NT2/D1 (cell line): ENCODE measurements at regions not wholly inside any gene's neighbourhood (a gene's known extent, or its start where the extent isn't known, plus 50 kb on each side); places are given as distances from the start of the nearest gene placed in this dataset.

ENCODE experiments used
- DNase-seq: peaks from one replicate; pipeline ENCODE4 v3.0.0-alpha.2; 2011; ENCODE audit warnings: low read depth, low spot score
- H3K27me3 ChIP-seq: 2 replicates; pipeline ENCODE4 v1.6.0; 2011; ENCODE audit warnings: mild to moderate bottlenecking; ENCODE audit not compliant: insufficient read length, insufficient read depth
- H3K36me3 ChIP-seq: 2 replicates; pipeline ENCODE4 v1.6.1; 2011; ENCODE audit warnings: mild to moderate bottlenecking, low read length, mixed read lengths; ENCODE audit not compliant: insufficient read depth, insufficient read length
- H3K4me1 ChIP-seq: 2 replicates; pipeline ENCODE4 v1.5.1; 2011; ENCODE audit not compliant: insufficient read depth, insufficient read length
- H3K4me3 ChIP-seq: 2 replicates; pipeline ENCODE4 v1.5.1; 2011; ENCODE audit warnings: low read depth; ENCODE audit not compliant: insufficient read length
- H3K9ac ChIP-seq: 2 replicates; pipeline ENCODE4 v1.6.0; 2011; ENCODE audit warnings: low read depth; ENCODE audit not compliant: insufficient read length
- H3K9me3 ChIP-seq: 2 replicates; pipeline ENCODE4 v1.5.1; 2011; ENCODE audit warnings: mild to moderate bottlenecking, low read length; ENCODE audit not compliant: insufficient read depth
- SUZ12 ChIP-seq: IDR thresholded peaks from 2 replicates; pipeline ENCODE4 v1.6.1; 2011; ENCODE audit not compliant: insufficient read length, insufficient read depth; ENCODE audit errors: extremely low read depth
- YY1 ChIP-seq: IDR thresholded peaks from 2 replicates; pipeline ENCODE4 v1.6.1; 2011; ENCODE audit not compliant: insufficient read length, insufficient read depth
- ZNF274 ChIP-seq: IDR thresholded peaks from 2 replicates; pipeline ENCODE4 v1.6.1; 2011; ENCODE audit warnings: mild to moderate bottlenecking, low read depth, low read length

DNA sequence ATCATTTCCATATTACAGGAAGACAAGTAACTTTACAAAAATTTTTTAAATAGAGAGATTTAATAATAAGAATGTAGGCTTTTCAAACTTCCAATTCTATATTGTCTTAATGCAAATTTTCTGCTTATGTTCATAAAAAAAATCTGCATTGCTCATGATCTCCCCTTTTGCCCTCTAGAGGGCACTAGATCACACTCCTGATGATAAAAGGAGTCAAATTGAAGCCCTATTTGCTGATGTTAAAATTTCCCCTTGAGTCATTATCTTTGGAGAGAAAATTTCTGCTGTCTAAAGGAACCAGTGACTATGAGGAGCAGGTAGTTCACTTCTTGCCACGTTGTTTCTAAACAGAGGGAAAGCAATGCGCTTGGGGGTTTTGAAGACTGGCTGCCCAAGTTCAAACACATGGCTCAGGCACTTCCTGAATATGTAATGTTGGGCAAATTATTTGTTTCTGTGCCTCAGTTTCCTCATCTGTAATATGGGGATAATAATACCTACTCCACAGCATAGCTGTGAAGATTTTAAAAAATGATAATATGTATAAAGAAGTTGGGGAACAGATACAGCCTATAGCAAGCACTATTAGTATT is 874.2 kb downstream of the TFAP2A start:
- no peak overlapping the region for H3K4me3 ChIP-seq
- H3K4me1 ChIP-seq, result no peaks in the 10 kb centered on the region
- no peak for DNase-seq
- no peak for TF ChIP-seq ZNF274
- TF ChIP-seq YY1, result no peak
- no peak for TF ChIP-seq SUZ12
- H3K27me3 ChIP-seq, result no peaks in the 10 kb centered on the region
- no peaks in the 10 kb centered on the region for H3K36me3 ChIP-seq
- H3K9me3 ChIP-seq, result no peaks in the 10 kb centered on the region
- H3K9ac ChIP-seq, result no peak overlapping the region

DNA sequence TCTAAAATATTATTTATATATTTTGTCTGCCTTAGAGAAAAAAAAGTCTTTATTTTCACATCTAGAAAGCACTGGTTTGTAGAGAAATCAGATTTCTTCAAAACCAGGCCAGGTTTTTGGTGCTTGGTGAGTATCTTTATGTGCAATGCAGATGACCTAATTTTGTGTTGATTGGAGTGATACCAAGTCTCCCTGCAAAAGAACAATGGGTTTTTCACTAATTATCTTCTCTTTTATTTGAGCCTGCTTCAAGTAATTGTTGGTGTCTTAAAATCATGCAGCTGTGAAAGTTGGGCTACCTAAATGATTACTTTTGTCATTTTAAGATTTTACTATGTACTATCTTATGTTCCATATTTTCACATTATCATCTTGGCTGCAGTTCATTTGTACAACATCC is 874.7 kb downstream of the TFAP2A start:
- Histone ChIP-seq H3K4me1 (no peaks in the 10 kb centered on the region), H3K27me3 (no peaks in the 10 kb centered on the region), H3K9ac (no peak overlapping the region), H3K4me3 (no peak overlapping the region), H3K36me3 (no peaks in the 10 kb centered on the region), H3K9me3 (no peaks in the 10 kb centered on the region)
- no peak for DNase-seq
- TF ChIP-seq YY1 (no peak), ZNF274 (no peak), SUZ12 (no peak)

DNA sequence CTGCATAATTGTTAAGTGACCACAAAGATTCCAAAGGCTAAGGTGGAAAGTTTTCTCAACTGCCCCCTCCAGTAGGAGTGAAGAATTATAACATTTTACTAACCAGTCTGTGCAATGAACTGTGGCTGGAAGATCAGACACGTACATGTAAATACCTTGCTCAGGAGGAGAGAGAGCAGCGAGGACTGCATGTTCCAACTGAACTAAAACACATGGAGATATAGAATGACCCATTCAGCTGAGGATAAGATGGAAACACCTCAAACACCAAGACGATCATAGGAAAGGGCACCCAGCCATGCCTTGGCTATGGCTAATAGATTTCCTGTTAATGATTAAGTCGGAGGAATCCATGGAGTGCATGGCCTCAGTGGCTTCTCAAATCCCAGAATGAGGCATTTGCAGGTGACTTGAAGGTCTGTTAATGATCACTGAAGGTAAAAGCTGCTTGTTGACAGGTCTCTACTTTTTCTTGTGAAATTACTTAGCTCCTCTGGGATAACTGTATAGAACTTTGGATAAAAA is 875.6 kb downstream of the TFAP2A start:
- H3K27me3 ChIP-seq, result no peaks in the 10 kb centered on the region
- no peak for TF ChIP-seq SUZ12
- TF ChIP-seq YY1, result no peak
- no peak for TF ChIP-seq ZNF274
- no peaks in the 10 kb centered on the region for H3K4me1 ChIP-seq
- H3K9ac ChIP-seq, result no peak overlapping the region
- H3K4me3 ChIP-seq, result no peak overlapping the region
- no peaks in the 10 kb centered on the region for H3K9me3 ChIP-seq
- DNase-seq, result no peak
- H3K36me3 ChIP-seq, result no peaks in the 10 kb centered on the region

DNA sequence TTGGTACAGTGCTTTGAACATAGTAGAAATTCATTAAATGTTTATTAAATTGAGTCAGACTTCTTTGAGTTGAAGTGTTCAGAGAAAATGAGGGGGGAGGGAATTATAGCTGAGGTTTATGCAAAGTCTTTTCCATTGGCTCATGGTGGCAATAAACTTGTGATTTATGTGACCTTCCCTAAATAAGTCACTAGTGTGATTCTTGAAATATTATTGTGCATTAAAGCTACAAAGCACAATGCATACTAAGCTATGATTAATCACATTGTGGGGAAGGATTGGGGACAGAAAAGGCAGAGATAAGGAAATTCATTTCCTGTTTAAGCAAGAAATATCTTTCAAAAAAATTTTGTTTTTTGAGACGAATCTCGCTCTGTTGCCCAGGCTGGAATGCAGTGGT is 877.5 kb downstream of the TFAP2A start:
- no peaks in the 10 kb centered on the region for H3K36me3 ChIP-seq
- H3K27me3 ChIP-seq, result no peaks in the 10 kb centered on the region
- H3K4me1 ChIP-seq, result no peaks in the 10 kb centered on the region
- no peak for TF ChIP-seq ZNF274
- TF ChIP-seq SUZ12, result no peak
- TF ChIP-seq YY1, result no peak
- H3K9ac ChIP-seq, result no peak overlapping the region
- no peak overlapping the region for H3K4me3 ChIP-seq
- no peak for DNase-seq
- H3K9me3 ChIP-seq, result no peaks in the 10 kb centered on the region; the same call in 1 of the 2 replicates

DNA sequence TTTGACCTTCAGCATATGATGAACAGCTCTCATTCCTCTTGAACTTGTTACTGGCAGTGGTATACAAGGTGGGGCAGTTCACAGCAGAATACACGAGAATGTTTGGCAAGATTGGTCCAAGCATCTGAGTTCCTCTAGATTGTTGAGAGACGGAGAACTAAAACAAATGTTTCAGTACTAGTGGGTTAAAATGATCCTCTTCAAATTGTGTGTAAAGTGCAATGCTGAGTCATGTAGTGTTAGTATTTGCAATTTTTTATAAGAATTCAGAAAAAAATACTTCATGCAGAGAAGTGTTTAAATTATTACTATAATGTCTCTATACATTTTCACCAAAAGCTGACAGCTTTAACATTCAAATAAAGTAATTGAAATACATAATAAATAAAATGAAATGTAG is 879.8 kb downstream of the TFAP2A start:
- no peak for DNase-seq
- TF ChIP-seq ZNF274 (no peak), YY1 (no peak), SUZ12 (no peak)
- H3K4me1 ChIP-seq, result no peaks in the 10 kb centered on the region
- no peaks in the 10 kb centered on the region for H3K36me3 ChIP-seq
- H3K27me3 ChIP-seq, result no peaks in the 10 kb centered on the region
- H3K9ac ChIP-seq, result no peak overlapping the region
- H3K4me3 ChIP-seq, result no peak overlapping the region
- H3K9me3 ChIP-seq, result no peaks in the 10 kb centered on the region; the same call in 1 of the 2 replicates

DNA sequence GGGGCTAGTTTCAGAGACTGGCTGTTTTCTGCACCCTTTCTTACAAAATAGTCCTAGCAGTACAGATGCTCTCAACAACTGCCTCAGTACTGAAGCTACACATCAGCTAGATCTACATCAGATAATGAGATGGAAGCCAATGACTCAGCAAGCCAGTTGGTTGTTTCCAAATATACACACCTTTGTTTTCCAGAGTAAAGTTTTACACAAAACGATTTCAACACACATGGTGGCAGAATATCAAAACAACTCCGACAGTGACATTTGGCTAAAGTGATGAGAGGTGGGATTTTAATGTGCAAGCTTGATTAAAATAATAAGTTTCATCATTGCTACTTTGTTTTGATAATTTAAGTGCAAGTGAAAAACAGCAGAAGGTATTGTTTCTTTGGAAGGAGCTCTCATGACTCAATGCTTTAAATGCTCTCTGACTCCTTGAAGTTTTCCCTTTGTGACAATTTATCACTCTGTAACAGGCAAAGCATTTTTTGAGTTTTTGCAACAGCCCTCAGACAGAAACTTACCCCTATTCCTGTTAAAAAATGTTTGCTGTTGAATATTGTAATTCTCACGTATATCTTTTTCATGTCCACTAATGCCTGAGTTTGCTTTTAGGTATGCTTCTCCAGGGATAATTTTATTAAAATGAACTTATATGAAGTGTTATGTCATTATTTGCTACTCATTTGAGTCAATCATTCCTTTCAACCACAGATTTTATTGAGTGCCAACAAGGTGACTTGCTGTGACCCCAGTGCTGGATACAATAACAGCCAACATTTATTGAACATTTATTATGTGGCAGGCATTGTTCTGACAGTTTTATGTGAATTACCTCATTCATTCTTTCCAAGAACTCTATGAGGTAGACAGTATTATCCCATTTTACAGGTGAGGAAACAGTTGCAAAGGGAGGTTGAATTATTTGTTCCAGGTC is 882.0 kb downstream of the TFAP2A start:
- no peaks in the 10 kb centered on the region for H3K36me3 ChIP-seq
- H3K9me3 ChIP-seq, result no peaks in the 10 kb centered on the region; the same call in 1 of the 2 replicates
- TF ChIP-seq SUZ12 (no peak), YY1 (no peak), ZNF274 (no peak)
- no peaks in the 10 kb centered on the region for H3K27me3 ChIP-seq
- no peak overlapping the region for H3K4me3 ChIP-seq
- no peak for DNase-seq
- no peaks in the 10 kb centered on the region for H3K4me1 ChIP-seq
- H3K9ac ChIP-seq, result no peak overlapping the region

DNA sequence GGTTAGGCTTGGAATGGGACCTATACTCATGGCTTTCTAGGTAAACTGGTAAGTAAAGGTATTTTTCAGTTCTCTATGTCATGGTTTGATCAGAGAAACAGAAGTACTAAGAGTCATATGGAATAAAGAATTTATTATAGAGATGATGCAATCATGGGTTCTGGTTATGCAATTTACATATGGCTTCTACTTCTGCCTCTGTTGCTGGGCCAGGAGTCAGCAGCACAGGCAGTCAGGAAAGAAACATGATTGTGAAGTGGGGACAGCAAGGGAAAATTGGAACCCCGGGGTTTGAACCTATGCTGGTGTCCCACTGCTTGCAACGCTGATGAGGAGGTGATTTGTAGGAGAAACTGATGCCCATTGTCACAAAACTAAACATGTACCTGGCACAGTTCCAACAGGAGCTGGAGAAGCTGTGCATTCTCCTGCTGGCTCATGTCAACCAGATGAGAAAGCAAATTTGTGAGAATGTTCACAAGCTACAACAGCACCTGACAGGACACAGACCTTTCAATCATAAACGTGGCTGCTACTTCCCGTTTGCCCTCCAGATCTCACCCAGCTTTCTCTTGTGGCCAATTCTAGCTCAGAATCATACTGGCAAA is 887.1 kb downstream of the TFAP2A start:
- DNase-seq, result no peak
- Histone ChIP-seq H3K27me3 (no peaks in the 10 kb centered on the region), H3K9ac (no peak overlapping the region), H3K4me1 (no peaks in the 10 kb centered on the region), H3K9me3 (no peaks in the 10 kb centered on the region; the same call in 1 of the 2 replicates), H3K36me3 (no peaks in the 10 kb centered on the region), H3K4me3 (no peak overlapping the region)
- TF ChIP-seq SUZ12 (no peak), YY1 (no peak), ZNF274 (no peak)
